IMR-90 (cell line): ENCODE measurements at regions not wholly inside any gene's neighbourhood (a gene's known extent, or its start where the extent isn't known, plus 50 kb on each side); places are given as distances from the start of the nearest gene placed in this dataset.

Source experiments
- ATAC-seq: fragments of 200-7000 bp; cut with Tn5 transposase; 2 replicates; pipeline ENCODE4 v1.9.1; 2020; ENCODE audit warnings: low read depth, mild to moderate bottlenecking, moderate library complexity
- BruUV-seq: library from RNA; stranded (reverse); fragments of 400-500 nt; replicated peaks from 2 replicates; lab custom pipeline; 2021; lab: Mats Ljungman, UMichigan
- CTCF ChIA-PET: fragments of 300-600 bp; formaldehyde crosslinking; extraction: SDS; loops from one replicate; lab custom pipeline; 2021; ENCODE audit warnings: antibody characterized with exemption; lab: Yijun Ruan, JAX
- POLR2A ChIA-PET: fragments of 300-600 bp; sonication (Branson Sonifier 250); formaldehyde crosslinking; loops from one replicate; lab custom pipeline; 2022; ENCODE audit warnings: antibody characterized with exemption; ENCODE audit not compliant: unreplicated experiment; lab: Charles Lee
- DNase-seq: peaks from one replicate; pipeline ENCODE4 v3.0.0; 2013
- H2AFZ ChIP-seq: replicated peaks from 2 replicates; pipeline ENCODE3; 2013; ENCODE audit warnings: low read length, mild to moderate bottlenecking; ENCODE audit not compliant: poor library complexity
- H2AK5ac ChIP-seq: 2 replicates; pipeline ENCODE4 v1.6.1; 2013; ENCODE audit warnings: low read depth, low read length, inconsistent platforms
- H2AK9ac ChIP-seq: replicated peaks from 2 replicates; pipeline ENCODE3; 2013; ENCODE audit warnings: mild to moderate bottlenecking, low read depth, low read length, moderate library complexity; ENCODE audit not compliant: poor library complexity
- H2BK120ac ChIP-seq: 2 replicates; pipeline ENCODE4 v1.6.1; 2013; ENCODE audit warnings: low read depth, low read length, inconsistent platforms
- H2BK15ac ChIP-seq: 3 replicates; pipeline ENCODE4 v1.6.1; 2013; ENCODE audit warnings: low read depth, low read length, inconsistent platforms
- H2BK20ac ChIP-seq: 2 replicates; pipeline ENCODE4 v1.6.1; 2013; ENCODE audit warnings: low read depth, mild to moderate bottlenecking, inconsistent platforms, low read length, moderate library complexity
- H2BK5ac ChIP-seq: 2 replicates; pipeline ENCODE4 v1.6.1; 2013; ENCODE audit warnings: mild to moderate bottlenecking, low read depth, low read length, inconsistent platforms; ENCODE audit not compliant: poor library complexity, severe bottlenecking
- H3K14ac ChIP-seq: replicated peaks from 2 replicates; pipeline ENCODE4 v1.6.1; 2013; ENCODE audit warnings: low read depth, low read length, inconsistent platforms
- H3K18ac ChIP-seq: 2 replicates; pipeline ENCODE4 v1.6.1; 2013; ENCODE audit warnings: low read depth, low read length, control low read depth
- H3K23ac ChIP-seq: 2 replicates; pipeline ENCODE4 v1.6.1; 2013; ENCODE audit warnings: low read depth, low read length, inconsistent platforms
- H3K27ac ChIP-seq: 2 replicates; pipeline ENCODE4 v1.5.1; 2013; ENCODE audit warnings: mild to moderate bottlenecking, control low read depth, low read length; ENCODE audit not compliant: insufficient read depth
- H3K27me3 ChIP-seq: 2 replicates; pipeline ENCODE4 v1.6.1; 2013; ENCODE audit warnings: low read length; ENCODE audit not compliant: control insufficient read depth, insufficient read depth
- H3K36me3 ChIP-seq: 2 replicates; pipeline ENCODE4 v1.6.1; 2013; ENCODE audit warnings: low read length, mixed read lengths; ENCODE audit not compliant: control insufficient read depth, insufficient read depth
- H3K4ac ChIP-seq: 2 replicates; pipeline ENCODE4 v1.6.1; 2013; ENCODE audit warnings: low read depth, low read length, inconsistent platforms
- H3K4me1 ChIP-seq: 2 replicates; pipeline ENCODE4 v1.6.1; 2013; ENCODE audit warnings: low read length, mixed read lengths; ENCODE audit not compliant: control insufficient read depth, insufficient read depth
- H3K4me2 ChIP-seq: 2 replicates; pipeline ENCODE4 v1.6.1; 2013; ENCODE audit warnings: low read depth, mild to moderate bottlenecking, control low read depth, low read length, moderate library complexity
- H3K4me3 ChIP-seq: 2 replicates; pipeline ENCODE4 v1.5.1; 2013; ENCODE audit warnings: low read depth, mild to moderate bottlenecking, control low read depth, low read length, moderate library complexity; ENCODE audit not compliant: insufficient read depth
- H3K56ac ChIP-seq: 2 replicates; pipeline ENCODE4 v1.6.1; 2013; ENCODE audit warnings: low read length, inconsistent platforms; ENCODE audit not compliant: insufficient read depth; ENCODE audit errors: extremely low read depth
- H3K79me1 ChIP-seq, 2 experiments: 2 replicates each; pipeline ENCODE4 v1.6.1; 2013; ENCODE audit warnings: low read length in 2 of 2, inconsistent platforms in 1 of 2, low read depth in 1 of 2
- H3K9ac ChIP-seq: 2 replicates; pipeline ENCODE4 v1.6.1; 2013; ENCODE audit warnings: low read depth, low read length, control low read depth
- H3K9me1 ChIP-seq: 2 replicates; pipeline ENCODE4 v1.6.1; 2013; ENCODE audit warnings: low read length, inconsistent platforms; ENCODE audit not compliant: insufficient read depth
- H3K9me3 ChIP-seq: 2 replicates; pipeline ENCODE4 v1.6.1; 2013; ENCODE audit warnings: low read length; ENCODE audit not compliant: control insufficient read depth, insufficient read depth
- H4K20me1 ChIP-seq: 2 replicates; pipeline ENCODE4 v1.6.1; 2013; ENCODE audit warnings: low read length, inconsistent platforms; ENCODE audit not compliant: insufficient read depth
- H4K5ac ChIP-seq: 2 replicates; pipeline ENCODE4 v1.6.1; 2013; ENCODE audit warnings: mild to moderate bottlenecking, low read depth, low read length, control low read depth
- H4K8ac ChIP-seq, 2 experiments: 2 replicates each; pipeline ENCODE4 v1.6.1; 2013; ENCODE audit warnings: low read depth in 2 of 2, low read length in 2 of 2, control low read depth in 1 of 2, inconsistent platforms in 1 of 2
- H4K91ac ChIP-seq: 2 replicates; pipeline ENCODE4 v1.6.1; 2013; ENCODE audit warnings: low read depth, low read length, inconsistent platforms; ENCODE audit not compliant: insufficient read depth
- BHLHE40 ChIP-seq: fragments of 150-350 bp; IDR thresholded peaks from 2 replicates; pipeline ENCODE4 v1.6.1; 2016; ENCODE audit warnings: mild to moderate bottlenecking, low read depth, low read length
- CHD1 ChIP-seq: IDR thresholded peaks from 2 replicates; pipeline ENCODE4 v1.6.1; 2012; ENCODE audit warnings: low read depth, low read length, improper control_type of control experiment
- MAZ ChIP-seq: IDR thresholded peaks from 2 replicates; pipeline ENCODE4 v1.6.1; 2012; ENCODE audit warnings: low read depth, mild to moderate bottlenecking, low read length, improper control_type of control experiment, moderate library complexity, borderline replicate concordance
- RAD21 ChIP-seq: IDR thresholded peaks from 2 replicates; pipeline ENCODE4 v1.6.1; 2012; ENCODE audit warnings: low read length, improper control_type of control experiment
- SMC3 ChIP-seq: fragments of 150-350 bp; IDR thresholded peaks from 2 replicates; pipeline ENCODE4 v1.6.1; 2016; ENCODE audit warnings: low read depth, mild to moderate bottlenecking, antibody characterized with exemption, low read length, moderate library complexity
- WGBS, 2 experiments: methylation state at CpG; one replicate each; pipeline versions ENCODE4 v1.1.5 to v1.1.7; 2013; ENCODE audit warnings: missing lambda C conversion rate in 2 of 2; ENCODE audit not compliant: insufficient read length in 1 of 2; ENCODE audit errors: extremely low coverage in 2 of 2; 5-methylcytosine and 5-hydroxymethylcytosine counted together
- dilution Hi-C: fragments of 300-500 bp; cut with HindIII; formaldehyde crosslinking; loops from one replicate; pipeline ENCODE4 v1.14.3; 2018; ENCODE audit warnings: low sequenced_read_pairs; ENCODE audit not compliant: unreplicated experiment
- in situ Hi-C: fragments of 300-500 bp; cut with MboI; formaldehyde crosslinking; loops from 3 replicates; pipeline ENCODE4 v1.14.3; 2019; ENCODE audit warnings: low sequenced_read_pairs, inconsistent platforms, mixed read lengths
- intact Hi-C: fragments of 100-400 bp; cut with micrococcal nuclease; formaldehyde crosslinking; loops from 2 replicates; pipeline ENCODE4 v1.10.0; 2022

DNA sequence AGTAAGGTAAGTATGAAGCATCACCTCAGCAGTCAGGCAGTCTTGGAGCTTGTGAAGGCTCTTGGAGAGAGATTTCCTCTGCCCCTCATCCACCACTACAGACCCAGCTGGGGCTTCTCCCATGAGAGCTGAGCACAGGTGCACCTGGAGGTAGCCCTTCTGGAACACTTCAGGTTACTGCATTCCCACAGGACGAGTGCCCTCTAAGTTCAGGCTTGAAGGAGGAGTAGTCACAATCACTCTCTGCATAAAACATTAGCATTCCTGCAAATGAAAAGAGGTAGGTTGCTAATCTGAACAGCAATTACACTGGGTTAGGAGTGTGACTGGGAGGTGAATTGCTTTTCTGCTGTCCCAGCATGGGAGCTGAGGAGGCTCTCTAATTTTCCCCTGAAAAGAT lies 308.8 kb downstream of the TEX13C start:
- H2BK15ac ChIP-seq: no peak overlapping the region
- ChIA-PET CTCF (no interaction called here), POLR2A (no interaction called here)
- H3K4me3 ChIP-seq: no peak overlapping the region
- BruUV-seq: no TSS peak
- TF ChIP-seq BHLHE40 (no peak), RAD21 (no peak), SMC3 (no peak), CHD1 (no peak), MAZ (no peak)
- no peaks in the 10 kb centered on the region for H4K20me1 ChIP-seq
- intact Hi-C loops (no loop called here), in situ Hi-C loops (no loop called here), dilution Hi-C loops (no loop called here)
- no peak overlapping the region for H3K9ac ChIP-seq
- ATAC-seq (no peak), DNase-seq (no peak)
- no peak overlapping the region for H4K91ac ChIP-seq
- no peak overlapping the region for H2AK5ac ChIP-seq
- H2BK5ac ChIP-seq: no peak overlapping the region
- H2BK120ac ChIP-seq: no peak overlapping the region
- no peak overlapping the region for H2AFZ ChIP-seq
- no peak overlapping the region for H3K18ac ChIP-seq
- no peak overlapping the region for H2BK20ac ChIP-seq
- H3K4ac ChIP-seq: no peak overlapping the region
- H3K56ac ChIP-seq: no peak overlapping the region
- WGBS, 2 experiments: no CpG with 5 or more reads among the region's 1 CpG
- no peak overlapping the region for H3K14ac ChIP-seq
- H3K36me3 ChIP-seq: no peaks in the 10 kb centered on the region
- no peak overlapping the region for H3K27ac ChIP-seq
- peaks cover 2% of the 10 kb centered on the region for H3K9me3 ChIP-seq
- H4K5ac ChIP-seq: no peak overlapping the region
- H3K79me1 ChIP-seq: no peaks in the 10 kb centered on the region
- no peak overlapping the region for H3K23ac ChIP-seq
- no peaks in the 10 kb centered on the region for H3K9me1 ChIP-seq
- H2AK9ac ChIP-seq: no peak overlapping the region
- no peaks in the 10 kb centered on the region for H3K27me3 ChIP-seq
- no peak overlapping the region for H4K8ac ChIP-seq
- no peaks in the 10 kb centered on the region for H3K4me1 ChIP-seq
- no peak overlapping the region for H3K4me2 ChIP-seq
